ENCODE measurements at regions not wholly inside any gene's neighbourhood (a gene's known extent, or its start where the extent isn't known, plus 50 kb on each side); places are given as distances from the start of the nearest gene placed in this dataset.

DNA sequence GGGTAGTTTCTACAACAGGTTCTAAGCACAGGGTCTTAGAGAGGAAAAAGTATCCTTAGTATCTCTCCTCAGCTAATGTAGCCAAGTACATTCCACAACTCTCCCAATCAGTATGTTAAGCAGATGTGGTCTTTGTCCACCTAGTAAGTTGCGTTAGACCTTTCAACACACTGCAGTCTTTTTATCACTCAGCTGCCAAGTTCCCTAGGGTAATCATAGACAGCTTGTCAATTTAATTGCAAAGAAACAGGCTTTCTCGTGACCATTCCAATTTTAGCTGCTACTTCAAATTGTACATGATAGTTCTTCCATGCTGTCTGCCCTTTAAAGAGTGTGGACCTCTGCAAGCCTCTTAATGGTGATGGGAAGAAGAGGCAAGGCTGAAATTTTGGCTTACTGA, 211.8 kb upstream of the PKN2 start:
- intact Hi-C loops (cut with DNase I; ENCODE audit: low total_unique reads): no loop called here
- Histone ChIP-seq H3K9me3 (no peaks in the 10 kb centered on the region), H3K4me1 (no peaks in the 10 kb centered on the region), H3K4me3 (no peak overlapping the region), H3K27ac (no peak overlapping the region), H3K27me3 (no peaks in the 10 kb centered on the region), H3K36me3 (no peaks in the 10 kb centered on the region)
- no peak for DNase-seq
- 57 to 86% methylated on average over 2 of the region's 2 CpGs for WGBS, 2 donors (ENCODE audit: low coverage in 1 of 2)
- in situ Hi-C loops (cut with MboI; ENCODE audit: low pct_ligation_motif_present in 1 of 4, low pct_unique_long_range_greater_than_20kb in 1 of 4, low sequenced_read_pairs in 3 of 4): no loop called here
- TF ChIP-seq POLR2AphosphoS5 (IDR thresholded peaks at IDR 0.05) (no peak), CTCF (IDR thresholded peaks at IDR 0.05) (no peak), EP300 (IDR thresholded peaks at IDR 0.05; ENCODE audit: low read depth) (no peak), POLR2A (IDR thresholded peaks at IDR 0.05) (no peak)

DNA sequence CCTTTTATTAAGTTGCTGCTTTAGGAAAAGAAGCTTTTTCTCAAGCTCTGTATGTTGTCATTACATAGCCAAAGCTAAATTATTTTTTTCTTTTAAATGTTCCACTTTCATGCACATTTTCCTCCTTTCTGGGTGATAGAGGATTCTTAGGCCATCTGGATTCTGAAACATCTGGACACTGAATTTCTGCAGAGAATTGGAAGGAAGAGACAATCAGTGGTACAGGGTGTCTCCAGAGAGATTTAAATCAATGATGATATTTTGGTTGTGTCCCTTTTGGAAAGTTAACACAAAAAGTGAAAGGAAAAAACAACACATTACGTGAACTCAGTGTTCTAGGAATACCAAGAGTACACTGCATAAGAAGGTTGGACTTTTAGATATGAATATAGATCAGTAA, 211.4 kb upstream of the PKN2 start:
- in situ Hi-C loops (cut with MboI; ENCODE audit: low pct_ligation_motif_present in 1 of 4, low pct_unique_long_range_greater_than_20kb in 1 of 4, low sequenced_read_pairs in 3 of 4) (no loop called here), intact Hi-C loops (cut with DNase I; ENCODE audit: low total_unique reads) (no loop called here)
- Histone ChIP-seq H3K27me3 (no peaks in the 10 kb centered on the region), H3K4me1 (no peaks in the 10 kb centered on the region), H3K27ac (no peak overlapping the region), H3K36me3 (no peaks in the 10 kb centered on the region), H3K9me3 (no peaks in the 10 kb centered on the region), H3K4me3 (no peak overlapping the region)
- TF ChIP-seq EP300 (IDR thresholded peaks at IDR 0.05; ENCODE audit: low read depth) (no peak), CTCF (IDR thresholded peaks at IDR 0.05) (no peak), POLR2A (IDR thresholded peaks at IDR 0.05) (no peak), POLR2AphosphoS5 (IDR thresholded peaks at IDR 0.05) (no peak)
- WGBS, 2 donors (ENCODE audit: low coverage in 1 of 2): 80 to 84% methylated on average over 1 of the region's 1 CpG
- no peak for DNase-seq

- in situ Hi-C loops (cut with MboI; ENCODE audit: low pct_ligation_motif_present in 1 of 4, low pct_unique_long_range_greater_than_20kb in 1 of 4, low sequenced_read_pairs in 3 of 4): no loop called here
- TF ChIP-seq EP300 (IDR thresholded peaks at IDR 0.05; ENCODE audit: low read depth): no peak
- TF ChIP-seq POLR2AphosphoS5 (IDR thresholded peaks at IDR 0.05): no peak
- no peak for TF ChIP-seq CTCF (IDR thresholded peaks at IDR 0.05)
- no peak for TF ChIP-seq POLR2A (IDR thresholded peaks at IDR 0.05)
- intact Hi-C loops (cut with DNase I; ENCODE audit: low total_unique reads): no loop called here
- Histone ChIP-seq H3K4me3 (no peak overlapping the region), H3K36me3 (no peaks in the 10 kb centered on the region), H3K4me1 (no peaks in the 10 kb centered on the region), H3K9me3 (no peaks in the 10 kb centered on the region), H3K27me3 (no peaks in the 10 kb centered on the region), H3K27ac (no peak overlapping the region)
- 78 to 85% methylated on average over 1 of the region's 1 CpG for WGBS, 2 donors (ENCODE audit: low coverage in 1 of 2)
- no peak for DNase-seq
These were observed 209.3 kb upstream of the PKN2 start for GRCh38 chr1:88474555-88475304.

GRCh38 chr1:88484881-88485280, 199.2 kb upstream of the PKN2 start:
- no peak for DNase-seq
- Histone ChIP-seq H3K36me3 (no peaks in the 10 kb centered on the region), H3K9me3 (no peaks in the 10 kb centered on the region), H3K27ac (no peak overlapping the region), H3K4me3 (no peak overlapping the region), H3K27me3 (no peaks in the 10 kb centered on the region), H3K4me1 (no peaks in the 10 kb centered on the region)
- intact Hi-C loops (cut with DNase I; ENCODE audit: low total_unique reads): no loop called here
- TF ChIP-seq CTCF (IDR thresholded peaks at IDR 0.05): no peak
- TF ChIP-seq POLR2AphosphoS5 (IDR thresholded peaks at IDR 0.05): no peak
- no peak for TF ChIP-seq EP300 (IDR thresholded peaks at IDR 0.05; ENCODE audit: low read depth)
- TF ChIP-seq POLR2A (IDR thresholded peaks at IDR 0.05): no peak
- in situ Hi-C loops (cut with MboI; ENCODE audit: low pct_ligation_motif_present in 1 of 4, low pct_unique_long_range_greater_than_20kb in 1 of 4, low sequenced_read_pairs in 3 of 4): no loop called here
- WGBS, 2 donors (ENCODE audit: low coverage in 1 of 2): 74 to 86% methylated on average over 4 of the region's 4 CpGs
